GM21381 (cell line): ENCODE measurements at regions not wholly inside any gene's neighbourhood (a gene's known extent, or its start where the extent isn't known, plus 50 kb on each side); places are given as distances from the start of the nearest gene placed in this dataset.

ENCODE experiments used
- ATAC-seq: cut with Tn5 transposase; IDR thresholded peaks from one replicate; pipeline ENCODE4 v1.9.1; 2021; ENCODE audit warnings: mild to moderate bottlenecking, moderate library complexity; ENCODE audit not compliant: unreplicated experiment

- ATAC-seq: no peak
These were observed 162.6 kb upstream of the PLEKHA5 start for GRCh38 chr12:18966954-18967353.

GRCh38 chr12:18967814-18968213 is 161.7 kb upstream of the PLEKHA5 start:
- ATAC-seq: no peak

GRCh38 chr12:18969512-18969911 is 160.0 kb upstream of the PLEKHA5 start:
- ATAC-seq: no peak

- ATAC-seq: no peak
These were observed 158.9 kb upstream of the PLEKHA5 start for GRCh38 chr12:18970603-18971002.

- no peak for ATAC-seq
These were observed 157.6 kb upstream of the PLEKHA5 start for GRCh38 chr12:18971932-18972331.

GRCh38 chr12:18975933-18976332 is 153.6 kb upstream of the PLEKHA5 start:
- no peak for ATAC-seq

- no peak for ATAC-seq
These were observed 150.0 kb upstream of the PLEKHA5 start for GRCh38 chr12:18979401-18980126.

GRCh38 chr12:18981732-18982131 is 147.8 kb upstream of the PLEKHA5 start:
- no peak for ATAC-seq

- ATAC-seq: peak; percentile 68
These were observed 147.1 kb upstream of the PLEKHA5 start for GRCh38 chr12:18982226-18982949.

- no peak for ATAC-seq
These were observed 145.7 kb upstream of the PLEKHA5 start for GRCh38 chr12:18983854-18984253.

- no peak for ATAC-seq
These were observed 138.7 kb upstream of the PLEKHA5 start for GRCh38 chr12:18990856-18991255.

GRCh38 chr12:18992336-18992735 is 137.2 kb upstream of the PLEKHA5 start:
- ATAC-seq: no peak

- ATAC-seq: no peak
These were observed 130.9 kb upstream of the PLEKHA5 start for GRCh38 chr12:18998343-18999261.

- ATAC-seq: no peak
These were observed 128.7 kb upstream of the PLEKHA5 start for GRCh38 chr12:19000836-19001235.

GRCh38 chr12:19002216-19002615 is 127.3 kb upstream of the PLEKHA5 start:
- ATAC-seq: no peak

GRCh38 chr12:19003141-19003540 is 126.4 kb upstream of the PLEKHA5 start:
- ATAC-seq: no peak

GRCh38 chr12:19003987-19004619 is 125.4 kb upstream of the PLEKHA5 start:
- ATAC-seq: no peak

GRCh38 chr12:19005257-19005801 is 124.2 kb upstream of the PLEKHA5 start:
- ATAC-seq: no peak

GRCh38 chr12:19006626-19007137 is 122.9 kb upstream of the PLEKHA5 start:
- no peak for ATAC-seq

- no peak for ATAC-seq
These were observed 121.4 kb upstream of the PLEKHA5 start for GRCh38 chr12:19008102-19008501.
